ENCODE measurements at regions not wholly inside any gene's neighbourhood (a gene's known extent, or its start where the extent isn't known, plus 50 kb on each side); places are given as distances from the start of the nearest gene placed in this dataset.
A peak's percentile ranks its signal among the peaks of the same experiment; 100 is the strongest.

DNA sequence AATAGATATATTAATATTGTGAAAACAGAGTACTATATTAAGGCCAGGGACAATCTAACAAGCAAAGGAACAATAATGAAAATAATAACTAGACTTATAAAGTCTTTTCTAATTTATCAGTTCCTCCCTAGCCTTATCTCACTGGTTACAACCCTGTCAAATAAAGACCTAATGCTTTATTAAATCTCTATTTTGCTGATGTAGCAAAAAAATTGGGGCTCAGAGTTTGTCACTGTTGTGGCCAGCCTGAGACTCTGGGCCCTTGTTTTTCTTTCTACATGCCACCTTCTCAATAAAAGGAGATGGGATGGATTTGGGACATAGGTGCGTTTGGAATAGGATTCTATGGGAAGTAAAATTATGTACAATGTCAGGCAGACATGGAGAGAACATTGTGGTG, 937.0 kb downstream of the IGSF11 start:
- Histone ChIP-seq H3K4me3 (no peak overlapping the region), H3K36me3 (no peaks in the 10 kb centered on the region), H3K27me3 (no peaks in the 10 kb centered on the region), H3K9me3 (ENCODE audit: low read depth) (no peaks in the 10 kb centered on the region), H3K4me1 (ENCODE audit: low read depth) (peaks cover 12% of the 10 kb centered on the region), H3K27ac (no peak overlapping the region)
- TF ChIP-seq, protein P1, sequence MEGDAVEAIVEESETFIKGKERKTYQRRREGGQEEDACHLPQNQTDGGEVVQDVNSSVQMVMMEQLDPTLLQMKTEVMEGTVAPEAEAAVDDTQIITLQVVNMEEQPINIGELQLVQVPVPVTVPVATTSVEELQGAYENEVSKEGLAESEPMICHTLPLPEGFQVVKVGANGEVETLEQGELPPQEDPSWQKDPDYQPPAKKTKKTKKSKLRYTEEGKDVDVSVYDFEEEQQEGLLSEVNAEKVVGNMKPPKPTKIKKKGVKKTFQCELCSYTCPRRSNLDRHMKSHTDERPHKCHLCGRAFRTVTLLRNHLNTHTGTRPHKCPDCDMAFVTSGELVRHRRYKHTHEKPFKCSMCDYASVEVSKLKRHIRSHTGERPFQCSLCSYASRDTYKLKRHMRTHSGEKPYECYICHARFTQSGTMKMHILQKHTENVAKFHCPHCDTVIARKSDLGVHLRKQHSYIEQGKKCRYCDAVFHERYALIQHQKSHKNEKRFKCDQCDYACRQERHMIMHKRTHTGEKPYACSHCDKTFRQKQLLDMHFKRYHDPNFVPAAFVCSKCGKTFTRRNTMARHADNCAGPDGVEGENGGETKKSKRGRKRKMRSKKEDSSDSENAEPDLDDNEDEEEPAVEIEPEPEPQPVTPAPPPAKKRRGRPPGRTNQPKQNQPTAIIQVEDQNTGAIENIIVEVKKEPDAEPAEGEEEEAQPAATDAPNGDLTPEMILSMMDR (IDR thresholded peaks at IDR 0.05; ENCODE audit: low read depth, low read length): no peak
- no peak for DNase-seq (ENCODE audit: low read depth in 1 of 2, low spot score in 1 of 2)

DNA sequence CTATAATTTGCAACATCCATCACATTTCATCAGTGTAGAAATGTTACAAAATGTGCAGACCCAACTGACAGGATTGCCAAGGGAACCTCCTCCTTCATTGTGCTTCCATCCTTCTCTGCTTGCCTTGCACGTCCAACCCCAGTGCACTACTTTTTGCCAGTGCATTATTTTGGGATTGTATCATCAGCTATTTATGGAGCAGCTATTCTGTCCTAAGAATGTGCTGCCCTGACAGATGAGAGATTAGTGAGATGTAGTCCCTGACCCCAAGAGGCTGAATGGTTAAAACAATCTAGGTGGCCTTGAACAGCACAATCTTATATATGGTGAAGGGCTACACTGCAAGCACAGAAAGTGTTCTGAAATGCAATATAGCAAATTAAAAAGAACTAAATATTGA, 935.8 kb downstream of the IGSF11 start:
- Histone ChIP-seq H3K4me1 (ENCODE audit: low read depth) (peaks cover 15% of the 10 kb centered on the region), H3K27ac (peak overlapping the region; percentile 22), H3K36me3 (no peaks in the 10 kb centered on the region), H3K27me3 (no peaks in the 10 kb centered on the region), H3K9me3 (ENCODE audit: low read depth) (no peaks in the 10 kb centered on the region), H3K4me3 (no peak overlapping the region)
- TF ChIP-seq, protein P1 (IDR thresholded peaks at IDR 0.05; ENCODE audit: low read depth, low read length): no peak
- peak in 1 of 2 donors; percentile 67 for DNase-seq (ENCODE audit: low read depth in 1 of 2, low spot score in 1 of 2)

DNA sequence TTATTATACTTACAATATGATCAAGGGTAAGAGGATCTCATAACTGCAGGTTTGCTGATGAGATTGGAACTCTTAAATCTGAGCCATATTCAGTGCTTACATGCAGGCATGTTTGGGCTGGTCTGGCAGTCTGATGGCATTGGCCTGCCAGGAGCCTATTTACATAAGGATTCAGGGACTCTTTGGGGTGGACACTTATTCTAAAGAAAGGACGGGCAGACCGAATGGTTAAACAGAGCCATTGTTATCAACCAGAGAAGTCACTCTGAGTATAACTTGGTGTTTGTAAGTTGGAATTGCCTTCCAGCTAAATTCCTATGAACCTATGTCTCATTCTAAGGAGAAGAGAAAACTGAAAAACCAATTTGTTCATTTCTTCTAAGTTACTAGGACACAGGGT, 932.8 kb downstream of the IGSF11 start:
- no peak overlapping the region for H3K4me3 ChIP-seq
- H3K27ac ChIP-seq: no peak overlapping the region
- no peak for DNase-seq (ENCODE audit: low read depth in 1 of 2, low spot score in 1 of 2)
- peaks cover 21% of the 10 kb centered on the region for H3K4me1 ChIP-seq (ENCODE audit: low read depth)
- no peaks in the 10 kb centered on the region for H3K36me3 ChIP-seq
- no peaks in the 10 kb centered on the region for H3K27me3 ChIP-seq
- TF ChIP-seq, protein P1 (IDR thresholded peaks at IDR 0.05; ENCODE audit: low read depth, low read length): no peak
- H3K9me3 ChIP-seq (ENCODE audit: low read depth): no peaks in the 10 kb centered on the region

DNA sequence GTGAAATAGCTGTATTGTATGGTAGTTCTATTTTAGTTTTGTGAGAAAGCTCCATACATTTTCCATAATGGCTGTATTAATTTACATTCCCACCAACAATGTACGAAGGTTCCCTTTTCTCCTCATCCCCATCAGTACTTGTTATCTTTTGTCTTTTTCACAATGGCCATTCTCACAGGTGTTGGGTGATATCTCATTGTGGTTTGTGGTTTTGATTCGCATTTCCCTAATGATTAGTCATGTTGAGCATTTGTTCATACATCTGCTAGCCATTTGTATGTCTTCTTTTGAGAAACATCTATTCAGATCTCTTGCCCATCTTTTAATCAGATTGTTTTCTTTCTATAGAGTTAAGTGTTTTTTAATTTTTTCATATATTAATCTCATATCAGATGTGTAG, 931.9 kb downstream of the IGSF11 start:
- Histone ChIP-seq H3K4me1 (ENCODE audit: low read depth) (peaks cover 21% of the 10 kb centered on the region), H3K27ac (no peak overlapping the region), H3K4me3 (no peak overlapping the region), H3K36me3 (no peaks in the 10 kb centered on the region), H3K27me3 (no peaks in the 10 kb centered on the region), H3K9me3 (ENCODE audit: low read depth) (no peaks in the 10 kb centered on the region)
- DNase-seq (ENCODE audit: low read depth in 1 of 2, low spot score in 1 of 2): no peak
- TF ChIP-seq, protein P1 (IDR thresholded peaks at IDR 0.05; ENCODE audit: low read depth, low read length): no peak

DNA sequence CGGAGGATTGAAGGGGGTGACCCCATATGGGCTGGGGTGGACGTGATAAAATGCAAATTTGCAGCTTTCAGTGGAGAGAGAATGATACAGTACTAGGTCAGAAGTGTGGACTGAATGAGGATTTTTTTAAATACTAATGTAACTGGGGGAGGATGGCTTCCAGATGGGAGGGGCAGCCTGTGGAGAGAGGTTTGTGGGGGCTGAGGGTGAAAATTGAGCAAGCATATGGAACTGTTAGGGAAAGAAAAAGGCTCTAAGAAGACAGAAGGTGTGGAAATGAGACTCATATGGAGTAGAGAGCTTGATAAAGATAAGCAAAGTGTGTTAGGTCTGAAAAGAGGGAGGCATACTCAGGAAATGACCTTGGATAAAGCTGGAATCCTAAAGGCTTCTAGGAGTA, 926.4 kb downstream of the IGSF11 start:
- H3K4me3 ChIP-seq: no peak overlapping the region
- DNase-seq (ENCODE audit: low read depth in 1 of 2, low spot score in 1 of 2): peak in 1 of 2 donors; percentile 70
- no peaks in the 10 kb centered on the region for H3K36me3 ChIP-seq
- H3K27ac ChIP-seq: no peak overlapping the region
- H3K27me3 ChIP-seq: no peaks in the 10 kb centered on the region
- peaks cover 16% of the 10 kb centered on the region for H3K4me1 ChIP-seq (ENCODE audit: low read depth)
- TF ChIP-seq, protein P1 (IDR thresholded peaks at IDR 0.05; ENCODE audit: low read depth, low read length): no peak
- no peaks in the 10 kb centered on the region for H3K9me3 ChIP-seq (ENCODE audit: low read depth)

DNA sequence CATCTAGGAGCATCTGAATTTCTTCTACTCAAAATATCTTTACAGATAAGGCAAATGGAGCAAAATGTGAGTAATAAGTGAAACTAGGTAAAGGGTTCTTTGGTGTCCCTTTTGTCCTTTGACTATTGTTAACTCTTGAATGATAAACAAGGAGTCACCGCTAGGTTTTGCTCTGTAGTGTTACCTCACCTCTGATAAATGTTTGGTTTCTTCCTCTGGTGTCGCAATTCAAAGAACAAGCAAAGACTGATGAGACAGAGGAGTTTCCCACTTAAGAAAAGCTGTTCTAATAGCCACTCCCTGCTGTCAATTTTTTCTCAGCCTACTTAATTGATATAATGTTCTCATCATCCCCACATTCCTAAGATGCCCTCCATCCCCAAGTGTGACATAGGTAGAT, 925.9 kb downstream of the IGSF11 start:
- no peak overlapping the region for H3K27ac ChIP-seq
- H3K27me3 ChIP-seq: no peaks in the 10 kb centered on the region
- no peak for DNase-seq (ENCODE audit: low read depth in 1 of 2, low spot score in 1 of 2)
- TF ChIP-seq, protein P1 (IDR thresholded peaks at IDR 0.05; ENCODE audit: low read depth, low read length): no peak
- no peaks in the 10 kb centered on the region for H3K9me3 ChIP-seq (ENCODE audit: low read depth)
- H3K36me3 ChIP-seq: no peaks in the 10 kb centered on the region
- H3K4me3 ChIP-seq: no peak overlapping the region
- peaks cover 14% of the 10 kb centered on the region for H3K4me1 ChIP-seq (ENCODE audit: low read depth)

Data from cardiac muscle cell (in vitro differentiated cells and primary cell).